H1 (cell line): ENCODE measurements at regions not wholly inside any gene's neighbourhood (a gene's known extent, or its start where the extent isn't known, plus 50 kb on each side); places are given as distances from the start of the nearest gene placed in this dataset.

Experiments
- CHD7 ChIP-seq: fragments of 300-600 bp; sonication (generic); IDR thresholded peaks from 2 replicates; pipeline ENCODE4 v1.7.1; 2012; ENCODE audit warnings: low read length, moderate library complexity, mild to moderate bottlenecking, inconsistent platforms; ENCODE audit not compliant: insufficient replicate concordance
- KDM4A ChIP-seq: IDR thresholded peaks from one replicate; pipeline ENCODE4 v1.7.1; 2012; ENCODE audit warnings: low read depth, mild to moderate bottlenecking, moderate library complexity, low read length, inconsistent platforms; ENCODE audit not compliant: severe bottlenecking

GRCh38 chr2:132037527-132038178, 124.1 kb downstream of the ANKRD30BL start (continued):
- no peak for TF ChIP-seq CHD7
- TF ChIP-seq KDM4A: peak; percentile 43
